ENCODE measurements at regions not wholly inside any gene's neighbourhood (a gene's known extent, or its start where the extent isn't known, plus 50 kb on each side); places are given as distances from the start of the nearest gene placed in this dataset.

DNA sequence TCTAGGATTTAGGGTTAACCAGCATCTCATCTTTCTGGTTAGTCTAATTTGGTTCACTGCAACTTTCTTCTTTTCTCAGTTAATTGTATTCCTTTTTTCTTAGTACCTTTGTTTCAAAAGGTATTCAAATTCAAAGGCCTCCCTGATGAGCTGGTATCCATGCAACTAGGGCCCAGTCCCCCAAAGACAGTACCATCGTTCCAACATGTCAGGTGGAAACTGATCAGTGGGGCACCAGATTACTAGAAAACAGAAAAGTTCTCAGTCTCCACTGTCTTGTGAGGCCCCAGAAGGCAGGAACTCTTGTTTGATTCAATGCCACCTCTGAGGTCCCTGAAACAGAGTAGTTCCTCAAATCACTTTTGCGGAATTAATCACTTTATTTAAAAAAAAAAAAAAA lies 303.2 kb upstream of the NBEA start:
- TF ChIP-seq, protein P1, sequence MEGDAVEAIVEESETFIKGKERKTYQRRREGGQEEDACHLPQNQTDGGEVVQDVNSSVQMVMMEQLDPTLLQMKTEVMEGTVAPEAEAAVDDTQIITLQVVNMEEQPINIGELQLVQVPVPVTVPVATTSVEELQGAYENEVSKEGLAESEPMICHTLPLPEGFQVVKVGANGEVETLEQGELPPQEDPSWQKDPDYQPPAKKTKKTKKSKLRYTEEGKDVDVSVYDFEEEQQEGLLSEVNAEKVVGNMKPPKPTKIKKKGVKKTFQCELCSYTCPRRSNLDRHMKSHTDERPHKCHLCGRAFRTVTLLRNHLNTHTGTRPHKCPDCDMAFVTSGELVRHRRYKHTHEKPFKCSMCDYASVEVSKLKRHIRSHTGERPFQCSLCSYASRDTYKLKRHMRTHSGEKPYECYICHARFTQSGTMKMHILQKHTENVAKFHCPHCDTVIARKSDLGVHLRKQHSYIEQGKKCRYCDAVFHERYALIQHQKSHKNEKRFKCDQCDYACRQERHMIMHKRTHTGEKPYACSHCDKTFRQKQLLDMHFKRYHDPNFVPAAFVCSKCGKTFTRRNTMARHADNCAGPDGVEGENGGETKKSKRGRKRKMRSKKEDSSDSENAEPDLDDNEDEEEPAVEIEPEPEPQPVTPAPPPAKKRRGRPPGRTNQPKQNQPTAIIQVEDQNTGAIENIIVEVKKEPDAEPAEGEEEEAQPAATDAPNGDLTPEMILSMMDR (IDR thresholded peaks at IDR 0.05): no peak
- no peak for TF ChIP-seq POLR2A (IDR thresholded peaks at IDR 0.05)
